Body of pancreas (tissue), 4 donors: ENCODE measurements at regions not wholly inside any gene's neighbourhood (a gene's known extent, or its start where the extent isn't known, plus 50 kb on each side); places are given as distances from the start of the nearest gene placed in this dataset.

Experiments
- CTCF ChIP-seq, 7 experiments: fragments of 450-650 bp in 4 of 7; fragments of 200-600 bp in 3 of 7; sonication (generic) in 3 of 7; IDR thresholded peaks; one replicate each; pipeline ENCODE4 v1.5.1; 2016 to 2019; ENCODE audit warnings: antibody characterized with exemption in 7 of 7
- POLR2A ChIP-seq, 3 donors: fragments of 450-650 bp; IDR thresholded peaks; one replicate each; pipeline ENCODE4 v1.6.1; 2016; ENCODE audit warnings: antibody characterized with exemption in 3 of 3, mild to moderate bottlenecking in 2 of 3

- TF ChIP-seq CTCF (IDR thresholded peaks at IDR 0.05), result no peak
- no peak for TF ChIP-seq POLR2A (IDR thresholded peaks at IDR 0.05)
Observed at GRCh38 chr3:67957268-67957667, 302.9 kb upstream of the SUCLG2 start.
